ENCODE measurements at regions not wholly inside any gene's neighbourhood (a gene's known extent, or its start where the extent isn't known, plus 50 kb on each side); places are given as distances from the start of the nearest gene placed in this dataset.

DNA sequence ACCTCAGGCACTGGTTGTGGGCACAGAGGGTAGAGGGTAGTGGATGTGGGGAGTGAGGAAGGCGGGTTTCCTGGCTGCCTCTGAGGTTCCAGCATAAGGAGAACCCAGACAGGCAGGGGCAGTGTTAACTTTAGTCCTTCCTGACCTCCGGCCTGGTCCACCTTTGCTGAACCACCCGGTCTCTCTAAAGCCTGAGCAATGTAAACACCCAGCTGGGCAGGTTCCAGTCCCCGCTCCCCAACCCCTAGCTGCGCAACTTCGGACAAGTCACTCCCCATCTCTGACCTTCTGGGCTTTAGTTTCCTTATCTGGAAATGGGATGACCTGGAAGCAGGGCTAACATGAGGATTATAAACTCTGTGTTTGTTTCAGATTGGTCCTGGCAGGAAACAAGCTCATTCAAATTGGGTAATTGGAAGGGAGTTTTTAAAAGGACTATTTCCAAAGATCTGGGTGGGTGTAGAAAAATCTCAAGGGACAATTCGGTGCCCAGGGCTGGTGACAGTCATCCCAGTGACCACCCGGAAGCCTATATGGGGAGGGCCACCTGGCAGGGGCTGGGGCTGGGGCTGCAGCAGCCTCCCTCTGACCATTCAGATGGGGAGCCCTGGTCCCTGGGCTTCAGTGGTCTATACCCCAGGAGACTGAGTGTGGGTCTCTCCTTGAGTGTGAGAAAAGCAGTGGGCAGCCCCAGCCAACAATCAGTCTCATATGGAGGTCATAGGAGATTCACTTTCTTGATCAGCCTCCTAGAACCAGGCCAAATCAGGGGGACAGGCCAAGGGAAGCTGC lies 108.3 kb upstream of the SYT13 start (continued):
- TF ChIP-seq, protein P1, sequence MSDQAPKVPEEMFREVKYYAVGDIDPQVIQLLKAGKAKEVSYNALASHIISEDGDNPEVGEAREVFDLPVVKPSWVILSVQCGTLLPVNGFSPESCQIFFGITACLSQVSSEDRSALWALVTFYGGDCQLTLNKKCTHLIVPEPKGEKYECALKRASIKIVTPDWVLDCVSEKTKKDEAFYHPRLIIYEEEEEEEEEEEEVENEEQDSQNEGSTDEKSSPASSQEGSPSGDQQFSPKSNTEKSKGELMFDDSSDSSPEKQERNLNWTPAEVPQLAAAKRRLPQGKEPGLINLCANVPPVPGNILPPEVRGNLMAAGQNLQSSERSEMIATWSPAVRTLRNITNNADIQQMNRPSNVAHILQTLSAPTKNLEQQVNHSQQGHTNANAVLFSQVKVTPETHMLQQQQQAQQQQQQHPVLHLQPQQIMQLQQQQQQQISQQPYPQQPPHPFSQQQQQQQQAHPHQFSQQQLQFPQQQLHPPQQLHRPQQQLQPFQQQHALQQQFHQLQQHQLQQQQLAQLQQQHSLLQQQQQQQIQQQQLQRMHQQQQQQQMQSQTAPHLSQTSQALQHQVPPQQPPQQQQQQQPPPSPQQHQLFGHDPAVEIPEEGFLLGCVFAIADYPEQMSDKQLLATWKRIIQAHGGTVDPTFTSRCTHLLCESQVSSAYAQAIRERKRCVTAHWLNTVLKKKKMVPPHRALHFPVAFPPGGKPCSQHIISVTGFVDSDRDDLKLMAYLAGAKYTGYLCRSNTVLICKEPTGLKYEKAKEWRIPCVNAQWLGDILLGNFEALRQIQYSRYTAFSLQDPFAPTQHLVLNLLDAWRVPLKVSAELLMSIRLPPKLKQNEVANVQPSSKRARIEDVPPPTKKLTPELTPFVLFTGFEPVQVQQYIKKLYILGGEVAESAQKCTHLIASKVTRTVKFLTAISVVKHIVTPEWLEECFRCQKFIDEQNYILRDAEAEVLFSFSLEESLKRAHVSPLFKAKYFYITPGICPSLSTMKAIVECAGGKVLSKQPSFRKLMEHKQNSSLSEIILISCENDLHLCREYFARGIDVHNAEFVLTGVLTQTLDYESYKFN (CRISPR knock-in tag; conservative IDR thresholded peaks at IDR 0.05): peak; percentile 85
- no peak for TF ChIP-seq SP1 (IDR thresholded peaks at IDR 0.05)
- TF ChIP-seq SP1 (CRISPR knock-in tag; IDR thresholded peaks at IDR 0.05): no peak
- TF ChIP-seq SOX6 (IDR thresholded peaks at IDR 0.05): no peak
- peak; percentile 34; the same call in 1 of the 2 replicates for TF ChIP-seq SOX6 (CRISPR knock-in tag; IDR thresholded peaks at IDR 0.05)
- no peak for TF ChIP-seq ZNF382 (CRISPR knock-in tag; IDR thresholded peaks at IDR 0.05; ENCODE audit: borderline replicate concordance)
- TF ChIP-seq DPF2 (CRISPR knock-in tag; IDR thresholded peaks at IDR 0.05; ENCODE audit: borderline replicate concordance, low read depth): peak; percentile 41; the same call in 1 of the 2 replicates
- peak; percentile 76 for TF ChIP-seq MED1 (CRISPR knock-in tag; IDR thresholded peaks at IDR 0.05)
- no peak for TF ChIP-seq FOXA1 (IDR thresholded peaks at IDR 0.05)
- peak; percentile 81 for TF ChIP-seq FOXA1 (CRISPR knock-in tag; IDR thresholded peaks at IDR 0.05)
- peak; percentile 59 for TF ChIP-seq HNF4A (CRISPR knock-in tag; IDR thresholded peaks at IDR 0.05)
- no peak for TF ChIP-seq ZNF337 (CRISPR knock-in tag; IDR thresholded peaks at IDR 0.05; ENCODE audit: borderline replicate concordance, low read depth)
- no peak for TF ChIP-seq RFXAP (CRISPR knock-in tag; IDR thresholded peaks at IDR 0.05; ENCODE audit: borderline replicate concordance)
- TF ChIP-seq TMF1 (CRISPR knock-in tag; IDR thresholded peaks at IDR 0.05; ENCODE audit: low read depth): no peak
- TF ChIP-seq BATF2 (CRISPR knock-in tag; IDR thresholded peaks at IDR 0.05): no peak
- TF ChIP-seq, protein P2, sequence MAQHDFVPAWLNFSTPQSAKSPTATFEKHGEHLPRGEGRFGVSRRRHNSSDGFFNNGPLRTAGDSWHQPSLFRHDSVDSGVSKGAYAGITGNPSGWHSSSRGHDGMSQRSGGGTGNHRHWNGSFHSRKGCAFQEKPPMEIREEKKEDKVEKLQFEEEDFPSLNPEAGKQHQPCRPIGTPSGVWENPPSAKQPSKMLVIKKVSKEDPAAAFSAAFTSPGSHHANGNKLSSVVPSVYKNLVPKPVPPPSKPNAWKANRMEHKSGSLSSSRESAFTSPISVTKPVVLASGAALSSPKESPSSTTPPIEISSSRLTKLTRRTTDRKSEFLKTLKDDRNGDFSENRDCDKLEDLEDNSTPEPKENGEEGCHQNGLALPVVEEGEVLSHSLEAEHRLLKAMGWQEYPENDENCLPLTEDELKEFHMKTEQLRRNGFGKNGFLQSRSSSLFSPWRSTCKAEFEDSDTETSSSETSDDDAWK (CRISPR knock-in tag; IDR thresholded peaks at IDR 0.05): no peak
- TF ChIP-seq NR2F2 (IDR thresholded peaks at IDR 0.05; ENCODE audit: borderline replicate concordance, low read depth): peak; percentile 62; the same call in 1 of the 2 replicates
- TF ChIP-seq ZMAT3 (CRISPR knock-in tag; conservative IDR thresholded peaks at IDR 0.05): no peak
- TF ChIP-seq PAX8 (CRISPR knock-in tag; IDR thresholded peaks at IDR 0.05; ENCODE audit: borderline replicate concordance): no peak
- no peak for TF ChIP-seq XRCC5 (optimal IDR thresholded peaks at IDR 0.05; ENCODE audit: low read length)
- peak; percentile 60; the same call in 1 of the 2 replicates for TF ChIP-seq POGZ (CRISPR knock-in tag; IDR thresholded peaks at IDR 0.05)
- TF ChIP-seq ZNF383 (CRISPR knock-in tag; IDR thresholded peaks at IDR 0.05; ENCODE audit: borderline replicate concordance): no peak
- no peak for TF ChIP-seq TEF (CRISPR knock-in tag; IDR thresholded peaks at IDR 0.05)
- TF ChIP-seq ZNF605 (CRISPR knock-in tag; IDR thresholded peaks at IDR 0.05): no peak
- no peak for TF ChIP-seq PLRG1 (conservative IDR thresholded peaks at IDR 0.05)
- TF ChIP-seq ZKSCAN1 (IDR thresholded peaks at IDR 0.05; ENCODE audit: low read length): no peak
